Neural cell (in vitro differentiated cells): ENCODE measurements at regions not wholly inside any gene's neighbourhood (a gene's known extent, or its start where the extent isn't known, plus 50 kb on each side); places are given as distances from the start of the nearest gene placed in this dataset.

Experiments
- EP300 ChIP-seq: fragments of 450-650 bp; conservative IDR thresholded peaks from 2 replicates; pipeline ENCODE4 v1.6.1; 2014; ENCODE audit warnings: antibody characterized with exemption, mild to moderate bottlenecking, moderate library complexity; ENCODE audit not compliant: poor library complexity, severe bottlenecking
- EZH2 ChIP-seq: fragments of 200-600, 300-800 bp; shearing (Covaris generic), sonication (generic); IDR thresholded peaks from 2 replicates; pipeline ENCODE4 v1.6.1; 2014; ENCODE audit warnings: antibody characterized with exemption, low read length, borderline replicate concordance, mild to moderate bottlenecking; ENCODE audit not compliant: insufficient read depth, poor library complexity, severe bottlenecking
- POLR2AphosphoS5 ChIP-seq: IDR thresholded peaks from 2 replicates; pipeline ENCODE4 v1.6.1; 2012
- RAD21 ChIP-seq: fragments of 450-650 bp; conservative IDR thresholded peaks from 2 replicates; pipeline ENCODE4 v1.6.1; 2014; ENCODE audit warnings: antibody characterized with exemption, mild to moderate bottlenecking, moderate library complexity
- SMC3 ChIP-seq: fragments of 450-650 bp; conservative IDR thresholded peaks from 2 replicates; pipeline ENCODE4 v1.6.1; 2014; ENCODE audit warnings: antibody characterized with exemption, mild to moderate bottlenecking, moderate library complexity; ENCODE audit not compliant: poor library complexity
- TAF1 ChIP-seq: IDR thresholded peaks from 2 replicates; pipeline ENCODE4 v1.6.1; 2012; ENCODE audit warnings: low read depth
- TF ChIP-seq, protein P1 (sequence below): fragments of 450-650 bp; IDR thresholded peaks from 2 replicates; pipeline ENCODE4 v1.5.1; 2014; ENCODE audit warnings: antibody characterized with exemption, mild to moderate bottlenecking, moderate library complexity; ENCODE audit not compliant: poor library complexity, severe bottlenecking
- TF ChIP-seq, protein P2 (sequence below): IDR thresholded peaks from 2 replicates; pipeline ENCODE4 v1.6.1; 2012; ENCODE audit warnings: borderline replicate concordance

DNA sequence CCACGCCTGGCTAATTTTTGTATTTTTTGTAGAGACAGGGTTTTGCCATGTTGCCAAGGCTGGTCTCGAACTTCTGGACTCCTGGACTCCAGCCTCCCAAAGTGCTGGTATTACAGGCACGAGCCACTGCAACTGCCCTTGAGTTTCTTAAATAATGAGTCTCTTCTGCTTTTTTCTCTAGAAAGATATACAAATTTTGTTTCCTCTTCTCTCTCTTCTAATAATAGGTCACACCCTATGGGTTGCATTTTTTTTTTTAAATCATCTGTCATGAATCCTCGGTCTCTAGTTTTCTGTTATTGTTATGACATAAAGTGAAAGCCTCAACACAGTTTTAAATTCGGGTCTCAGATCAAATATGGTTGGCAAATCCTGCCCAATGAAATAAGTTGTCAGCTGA, 111.2 kb downstream of the IL12A start:
- TF ChIP-seq POLR2AphosphoS5 (no peak), EZH2 (no peak), TAF1 (no peak), EP300 (no peak), SMC3 (no peak), RAD21 (no peak)
- TF ChIP-seq, protein P1, sequence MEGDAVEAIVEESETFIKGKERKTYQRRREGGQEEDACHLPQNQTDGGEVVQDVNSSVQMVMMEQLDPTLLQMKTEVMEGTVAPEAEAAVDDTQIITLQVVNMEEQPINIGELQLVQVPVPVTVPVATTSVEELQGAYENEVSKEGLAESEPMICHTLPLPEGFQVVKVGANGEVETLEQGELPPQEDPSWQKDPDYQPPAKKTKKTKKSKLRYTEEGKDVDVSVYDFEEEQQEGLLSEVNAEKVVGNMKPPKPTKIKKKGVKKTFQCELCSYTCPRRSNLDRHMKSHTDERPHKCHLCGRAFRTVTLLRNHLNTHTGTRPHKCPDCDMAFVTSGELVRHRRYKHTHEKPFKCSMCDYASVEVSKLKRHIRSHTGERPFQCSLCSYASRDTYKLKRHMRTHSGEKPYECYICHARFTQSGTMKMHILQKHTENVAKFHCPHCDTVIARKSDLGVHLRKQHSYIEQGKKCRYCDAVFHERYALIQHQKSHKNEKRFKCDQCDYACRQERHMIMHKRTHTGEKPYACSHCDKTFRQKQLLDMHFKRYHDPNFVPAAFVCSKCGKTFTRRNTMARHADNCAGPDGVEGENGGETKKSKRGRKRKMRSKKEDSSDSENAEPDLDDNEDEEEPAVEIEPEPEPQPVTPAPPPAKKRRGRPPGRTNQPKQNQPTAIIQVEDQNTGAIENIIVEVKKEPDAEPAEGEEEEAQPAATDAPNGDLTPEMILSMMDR, result no peak
- TF ChIP-seq, protein P2, sequence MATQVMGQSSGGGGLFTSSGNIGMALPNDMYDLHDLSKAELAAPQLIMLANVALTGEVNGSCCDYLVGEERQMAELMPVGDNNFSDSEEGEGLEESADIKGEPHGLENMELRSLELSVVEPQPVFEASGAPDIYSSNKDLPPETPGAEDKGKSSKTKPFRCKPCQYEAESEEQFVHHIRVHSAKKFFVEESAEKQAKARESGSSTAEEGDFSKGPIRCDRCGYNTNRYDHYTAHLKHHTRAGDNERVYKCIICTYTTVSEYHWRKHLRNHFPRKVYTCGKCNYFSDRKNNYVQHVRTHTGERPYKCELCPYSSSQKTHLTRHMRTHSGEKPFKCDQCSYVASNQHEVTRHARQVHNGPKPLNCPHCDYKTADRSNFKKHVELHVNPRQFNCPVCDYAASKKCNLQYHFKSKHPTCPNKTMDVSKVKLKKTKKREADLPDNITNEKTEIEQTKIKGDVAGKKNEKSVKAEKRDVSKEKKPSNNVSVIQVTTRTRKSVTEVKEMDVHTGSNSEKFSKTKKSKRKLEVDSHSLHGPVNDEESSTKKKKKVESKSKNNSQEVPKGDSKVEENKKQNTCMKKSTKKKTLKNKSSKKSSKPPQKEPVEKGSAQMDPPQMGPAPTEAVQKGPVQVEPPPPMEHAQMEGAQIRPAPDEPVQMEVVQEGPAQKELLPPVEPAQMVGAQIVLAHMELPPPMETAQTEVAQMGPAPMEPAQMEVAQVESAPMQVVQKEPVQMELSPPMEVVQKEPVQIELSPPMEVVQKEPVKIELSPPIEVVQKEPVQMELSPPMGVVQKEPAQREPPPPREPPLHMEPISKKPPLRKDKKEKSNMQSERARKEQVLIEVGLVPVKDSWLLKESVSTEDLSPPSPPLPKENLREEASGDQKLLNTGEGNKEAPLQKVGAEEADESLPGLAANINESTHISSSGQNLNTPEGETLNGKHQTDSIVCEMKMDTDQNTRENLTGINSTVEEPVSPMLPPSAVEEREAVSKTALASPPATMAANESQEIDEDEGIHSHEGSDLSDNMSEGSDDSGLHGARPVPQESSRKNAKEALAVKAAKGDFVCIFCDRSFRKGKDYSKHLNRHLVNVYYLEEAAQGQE, result no peak
